Erythroblast (primary cell): ENCODE measurements at regions not wholly inside any gene's neighbourhood (a gene's known extent, or its start where the extent isn't known, plus 50 kb on each side); places are given as distances from the start of the nearest gene placed in this dataset.

Experiments
- GATA1 ChIP-seq: IDR thresholded peaks from 2 replicates; pipeline ENCODE4 v1.6.1; 2011; ENCODE audit warnings: low read depth, mild to moderate bottlenecking, control low read depth, low read length, moderate library complexity
- POLR2A ChIP-seq: IDR thresholded peaks from 2 replicates; pipeline ENCODE4 v1.6.1; 2011; ENCODE audit warnings: mild to moderate bottlenecking, low read length

GRCh38 chr18:43794363-43794762 lies 517.1 kb upstream of the SYT4 start:
- TF ChIP-seq POLR2A = no peak
- no peak for TF ChIP-seq GATA1
